Epidermal melanocyte (primary cell): ENCODE measurements at regions not wholly inside any gene's neighbourhood (a gene's known extent, or its start where the extent isn't known, plus 50 kb on each side); places are given as distances from the start of the nearest gene placed in this dataset.

Experiments
- DNase-seq: peaks from one replicate; pipeline ENCODE4 v3.0.0; 2011; ENCODE audit warnings: low spot score; ENCODE audit not compliant: insufficient read length

DNA sequence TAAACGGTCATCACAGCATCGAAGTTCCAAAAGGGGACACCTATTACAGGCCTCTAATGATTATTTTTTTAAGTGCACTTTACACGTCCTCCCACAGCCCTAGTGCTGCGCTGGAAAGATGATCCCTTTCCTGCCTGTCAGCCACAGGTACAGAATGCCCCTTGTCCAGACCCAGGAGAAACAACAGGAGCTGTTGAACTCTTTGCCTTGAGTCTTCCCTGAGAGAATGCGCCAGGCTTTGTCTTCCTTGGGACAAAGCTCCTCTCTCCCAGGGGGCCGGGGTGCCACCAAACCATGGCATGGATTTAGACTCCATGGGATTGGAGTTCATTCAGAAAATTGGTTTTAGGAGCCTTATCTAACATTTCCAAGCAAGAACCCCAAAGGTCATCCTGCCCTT, 319.0 kb upstream of the SOX11 start:
- DNase-seq = no peak

DNA sequence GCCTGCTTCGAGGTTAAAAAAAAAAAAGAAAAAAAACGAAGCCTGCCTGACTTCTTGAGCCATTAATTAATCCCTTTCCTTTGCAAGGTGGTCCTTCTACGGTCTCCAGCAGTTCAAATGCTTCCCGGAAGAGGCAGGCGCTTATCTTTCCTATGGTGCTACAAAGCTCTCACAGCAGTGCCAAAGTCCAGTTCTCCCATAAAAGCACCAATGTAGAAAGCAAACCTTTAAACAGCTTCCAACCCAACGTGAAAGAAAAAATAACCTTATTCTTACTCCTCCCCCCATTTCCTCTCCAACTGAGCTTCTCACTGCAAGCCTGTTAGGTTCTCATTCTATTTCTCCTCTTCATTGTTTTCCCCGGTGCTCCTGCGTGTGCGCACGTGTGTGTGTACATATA, 317.4 kb upstream of the SOX11 start:
- no peak for DNase-seq

DNA sequence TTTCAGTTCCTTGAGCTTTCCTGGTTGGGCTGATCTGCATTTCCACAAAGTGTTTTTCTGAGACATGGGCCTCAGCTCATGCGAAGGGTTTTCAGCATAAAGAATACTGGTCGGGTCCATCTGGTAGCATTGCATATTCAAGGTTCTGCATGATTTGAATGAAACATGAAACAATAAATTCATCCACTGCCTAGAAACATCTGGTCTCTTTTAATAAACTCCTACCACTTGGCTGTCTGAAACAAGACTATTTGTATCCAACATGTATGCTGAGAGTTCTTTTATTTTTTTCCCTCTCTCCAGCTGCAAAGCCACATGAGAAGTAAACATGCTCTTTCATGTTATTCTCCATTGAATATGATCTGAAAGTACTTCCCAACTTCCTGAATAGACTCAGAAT, 314.9 kb upstream of the SOX11 start:
- DNase-seq = no peak

DNA sequence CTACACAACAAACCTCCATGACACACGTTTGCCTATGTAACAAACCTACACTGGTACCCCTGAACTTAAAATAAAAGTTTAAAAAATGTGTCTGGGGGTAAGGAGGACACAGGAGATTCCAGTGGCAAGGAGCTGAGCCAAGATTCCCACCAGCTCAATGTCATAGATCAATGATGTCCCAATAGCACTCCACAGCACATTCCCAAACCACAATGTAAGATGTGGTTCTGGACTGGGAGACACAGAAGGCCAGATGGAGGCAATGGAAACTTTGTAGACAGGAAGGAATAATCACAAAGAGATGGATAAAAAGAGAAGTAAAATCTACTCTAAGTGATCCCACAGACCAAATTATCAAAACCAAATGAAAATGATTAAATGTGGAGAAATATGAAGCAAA, 312.4 kb upstream of the SOX11 start:
- no peak for DNase-seq

DNA sequence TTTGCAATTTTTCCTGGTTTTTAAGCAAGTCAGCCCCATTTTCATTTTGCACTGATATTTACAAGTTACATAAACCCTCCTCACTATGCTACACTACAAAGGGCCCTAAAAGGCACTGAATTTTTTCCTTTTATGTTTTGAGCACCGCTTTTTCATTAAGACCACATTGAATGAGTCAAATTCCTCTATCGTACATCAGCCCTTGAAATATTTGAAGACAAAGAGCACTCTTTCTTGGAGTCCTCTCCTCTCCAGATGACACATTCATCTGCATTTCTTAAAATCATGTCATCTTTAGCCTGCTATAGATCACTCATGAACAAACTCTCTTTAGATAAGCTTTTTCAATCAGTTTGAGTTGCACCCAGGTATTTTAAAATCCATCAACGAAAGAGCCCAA, 306.6 kb upstream of the SOX11 start:
- no peak for DNase-seq

DNA sequence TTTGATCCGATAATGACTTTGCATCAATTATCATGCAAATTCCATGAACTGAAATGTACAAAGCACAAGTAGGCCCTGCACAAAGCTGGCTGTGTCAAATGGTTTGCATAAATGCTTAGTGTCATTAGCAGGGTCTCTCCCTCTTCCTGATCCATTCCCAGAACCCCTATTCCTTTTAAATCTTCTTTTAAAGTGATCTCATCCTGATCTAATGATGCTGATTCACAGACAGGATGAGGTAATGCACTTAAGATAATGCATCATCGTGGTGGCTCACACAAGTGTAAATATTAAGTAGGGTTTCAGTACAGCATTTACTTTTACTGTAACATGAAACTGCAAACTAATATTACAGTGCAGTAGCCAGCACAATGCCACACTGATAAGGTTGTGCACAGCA, 304.8 kb upstream of the SOX11 start:
- DNase-seq = no peak

DNA sequence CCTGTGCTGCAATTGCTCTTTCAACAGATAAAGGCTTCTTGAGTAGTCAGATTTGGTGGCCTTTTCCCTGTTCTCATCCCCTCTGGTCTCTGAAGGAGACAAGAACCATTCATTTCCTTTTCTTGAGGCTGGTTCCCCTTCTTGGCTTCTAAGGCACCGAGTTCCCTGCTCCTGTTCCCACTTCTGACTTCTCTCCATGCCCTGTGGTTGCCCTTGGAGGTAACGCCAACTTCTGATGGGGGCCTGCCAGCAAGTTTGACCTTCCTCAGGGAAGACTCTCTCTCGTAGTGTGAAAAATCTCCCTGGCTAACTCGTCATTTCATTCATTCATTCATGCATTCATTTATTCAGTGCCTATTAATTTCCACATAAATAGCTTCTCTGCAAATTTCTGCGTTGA, 302.4 kb upstream of the SOX11 start:
- no peak for DNase-seq

DNA sequence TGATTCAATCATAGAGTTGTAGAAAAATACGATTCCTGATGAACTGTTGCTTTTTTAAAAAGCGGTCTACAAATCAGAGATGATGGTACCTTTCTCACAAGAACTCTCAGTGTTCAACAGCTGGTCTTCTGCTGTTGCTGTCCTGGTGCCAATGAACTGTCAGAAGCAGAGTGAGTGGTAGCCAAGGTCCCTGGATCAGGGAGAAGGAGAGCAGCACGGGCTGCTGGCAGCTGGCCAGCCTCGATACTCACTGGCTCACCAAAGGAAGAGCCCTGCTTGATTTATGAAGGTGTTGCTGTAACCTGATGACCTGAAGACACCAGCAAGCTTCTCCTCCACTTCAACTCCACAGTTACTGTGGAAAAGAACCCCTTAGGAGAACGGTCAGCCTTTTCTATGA, 300.8 kb upstream of the SOX11 start:
- no peak for DNase-seq

DNA sequence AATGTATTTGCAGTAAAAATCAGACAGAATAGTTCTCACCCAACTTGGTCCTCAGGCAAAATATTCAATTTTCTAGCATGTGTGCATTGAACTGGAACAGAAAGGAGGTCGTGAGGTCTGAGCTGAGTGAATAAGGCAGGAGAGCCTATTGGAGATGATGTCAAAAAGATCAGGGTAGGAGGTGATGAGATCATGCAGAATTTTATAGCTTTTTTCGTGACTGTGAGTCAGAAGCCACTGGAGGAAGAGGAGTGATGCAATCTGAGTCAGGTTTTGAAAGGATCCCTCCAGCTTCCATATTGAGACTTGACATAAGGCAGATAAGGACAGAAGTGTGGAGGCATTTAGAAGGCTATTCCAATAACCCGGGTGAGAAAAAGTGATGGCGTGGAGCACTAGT, 299.5 kb upstream of the SOX11 start:
- DNase-seq = no peak

DNA sequence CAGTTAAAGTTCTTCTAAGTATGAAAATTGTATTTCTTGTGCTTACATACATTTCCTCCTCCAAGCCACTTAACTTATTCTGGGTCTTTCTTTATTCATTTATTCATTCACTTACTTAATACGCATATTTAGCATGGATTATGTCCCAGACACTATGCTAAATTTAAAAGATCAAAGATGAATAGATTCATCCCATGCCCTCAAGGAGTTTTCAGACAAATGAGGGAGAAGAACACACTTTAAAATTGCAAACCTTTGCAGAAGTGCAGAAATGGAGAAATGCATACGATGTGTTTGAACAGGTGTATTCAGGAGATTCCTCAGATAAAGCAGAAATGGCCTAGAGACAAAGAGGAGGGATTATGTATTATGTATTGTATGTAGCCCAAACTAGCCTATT, 298.7 kb upstream of the SOX11 start:
- no peak for DNase-seq

DNA sequence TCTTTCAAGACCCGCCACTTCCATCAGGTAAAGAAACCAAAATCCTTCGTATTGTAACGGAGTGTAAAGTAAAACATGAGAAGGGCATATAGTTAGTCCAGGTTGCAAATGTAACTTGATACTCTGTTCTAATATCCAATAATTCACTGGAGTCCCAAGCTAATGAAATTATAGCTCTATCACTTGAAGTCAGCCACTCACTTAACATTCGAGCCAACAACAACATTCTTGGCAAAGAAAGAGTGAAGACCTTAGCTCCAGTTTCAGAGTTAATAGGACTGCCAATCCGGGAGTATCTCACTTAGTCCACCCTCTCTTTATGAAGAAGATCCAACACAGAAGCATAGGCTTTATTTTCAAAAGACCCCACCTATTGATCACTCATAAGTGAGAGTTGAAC, 298.0 kb upstream of the SOX11 start:
- no peak for DNase-seq

DNA sequence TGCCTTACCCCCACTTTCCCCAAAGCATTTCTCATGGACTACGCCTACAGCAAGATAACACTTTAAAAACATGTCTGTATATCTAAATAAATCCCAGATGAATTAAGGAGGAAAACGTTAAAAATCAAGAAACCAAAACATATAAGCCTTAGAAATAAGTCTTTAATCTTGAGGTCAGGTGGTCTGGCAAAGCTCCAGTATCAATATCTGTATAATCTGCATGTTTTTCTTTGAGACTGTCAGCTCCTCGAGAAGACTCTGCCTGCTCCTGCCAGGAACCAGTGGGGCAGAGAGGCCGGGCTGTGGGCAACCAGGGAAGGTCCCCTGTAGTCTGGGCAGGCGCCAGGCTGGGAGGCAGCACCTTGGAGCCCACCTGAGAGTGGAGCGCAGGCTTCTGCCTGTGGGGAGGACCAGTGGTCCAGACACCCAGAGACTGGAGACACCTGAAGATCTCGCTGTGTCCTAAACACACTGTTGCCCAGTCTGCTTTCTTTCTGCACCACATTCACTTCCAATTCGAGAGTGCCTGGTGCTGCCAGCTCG, 291.0 kb upstream of the SOX11 start:
- DNase-seq = no peak

DNA sequence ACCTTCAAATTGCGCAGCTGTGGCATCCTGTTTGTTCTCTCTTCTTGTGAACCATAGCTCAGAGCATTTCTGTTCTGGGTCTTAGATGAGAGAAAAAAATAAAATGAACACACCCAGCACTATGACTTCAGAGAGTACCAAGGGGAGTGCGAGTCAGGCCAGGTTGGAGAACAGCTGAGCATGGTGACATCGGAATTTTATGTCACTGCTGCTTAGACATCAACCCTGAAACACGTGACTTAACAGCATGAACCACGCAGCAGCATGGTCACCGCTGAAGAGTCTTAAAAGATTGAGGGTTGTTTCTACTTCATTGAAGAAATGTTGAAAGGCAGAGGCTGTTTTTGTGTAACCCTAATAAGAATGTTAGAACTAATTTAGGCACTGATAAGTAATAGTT, 288.8 kb upstream of the SOX11 start:
- DNase-seq = no peak

DNA sequence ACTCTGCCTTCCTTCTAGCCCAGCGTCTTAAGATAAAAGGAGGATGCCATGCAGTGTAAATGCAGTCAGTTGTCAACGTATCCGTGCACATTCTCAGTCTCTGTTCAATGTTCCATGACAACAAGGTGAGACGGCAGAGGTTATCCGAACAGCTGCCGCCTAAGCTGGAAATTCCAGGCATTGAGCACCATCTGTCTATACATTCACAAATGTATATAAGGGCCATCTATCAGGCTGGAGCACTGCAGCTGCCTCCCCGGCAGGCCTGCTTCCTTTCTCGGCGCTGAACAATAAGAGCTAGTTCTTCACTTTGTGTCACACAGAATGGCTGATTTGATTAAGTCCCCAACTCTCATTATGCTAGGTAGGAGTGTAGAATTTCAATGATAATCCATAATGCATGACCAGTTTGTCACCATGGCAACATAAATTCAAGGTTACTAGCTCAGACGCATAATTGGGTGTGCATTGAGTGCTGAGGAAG, 282.2 kb upstream of the SOX11 start:
- no peak for DNase-seq

DNA sequence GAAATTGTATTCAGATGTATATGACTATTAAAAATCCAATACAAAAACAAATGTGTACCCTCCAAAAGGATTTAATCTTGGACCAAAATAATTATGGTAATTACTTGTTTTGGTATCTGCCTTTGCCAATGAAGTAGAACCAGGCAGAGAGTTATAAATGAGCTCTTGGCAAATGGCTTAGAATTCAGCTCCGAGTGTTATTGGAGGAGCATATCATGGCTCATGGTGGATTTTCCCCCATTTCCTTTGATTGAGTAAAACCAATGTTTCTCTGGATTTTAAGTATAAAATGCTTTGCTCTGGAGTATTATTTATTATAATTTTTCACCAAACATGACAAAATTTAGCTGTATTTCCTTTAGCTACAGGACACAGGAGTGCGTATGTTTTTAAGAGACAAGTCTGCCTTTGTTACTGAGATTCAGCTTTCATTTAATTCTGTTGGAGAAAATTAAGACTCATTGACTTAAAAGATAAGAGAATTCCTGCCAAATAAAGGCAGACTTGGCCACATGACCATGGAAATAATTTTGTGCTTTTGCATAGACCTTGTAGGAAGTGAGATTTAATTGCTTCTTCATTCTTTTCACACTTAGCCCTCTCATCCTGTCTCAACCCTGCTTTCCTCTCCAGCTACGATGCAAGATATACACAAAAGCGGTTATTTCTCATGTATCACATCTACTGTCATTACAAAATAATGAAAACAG, 281.0 kb upstream of the SOX11 start:
- DNase-seq = no peak

DNA sequence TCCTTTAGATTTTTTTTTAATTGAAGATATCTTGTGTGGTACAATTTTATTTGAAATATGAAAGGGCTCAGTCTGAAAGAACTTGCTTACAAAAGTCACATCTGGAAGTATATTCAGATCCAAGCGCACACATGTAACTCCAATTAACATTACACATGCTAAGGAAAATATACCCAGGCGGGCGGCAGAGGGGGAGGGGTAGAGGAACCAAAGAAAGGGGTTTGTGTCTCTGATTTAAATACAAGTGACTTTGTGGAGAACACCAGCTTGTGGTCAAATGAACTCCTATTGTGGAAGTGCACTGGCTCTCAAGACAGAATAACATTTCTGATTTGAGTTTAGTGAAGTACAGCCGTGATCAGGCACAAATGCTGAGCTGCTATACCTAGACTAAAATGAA, 280.2 kb upstream of the SOX11 start:
- no peak for DNase-seq

DNA sequence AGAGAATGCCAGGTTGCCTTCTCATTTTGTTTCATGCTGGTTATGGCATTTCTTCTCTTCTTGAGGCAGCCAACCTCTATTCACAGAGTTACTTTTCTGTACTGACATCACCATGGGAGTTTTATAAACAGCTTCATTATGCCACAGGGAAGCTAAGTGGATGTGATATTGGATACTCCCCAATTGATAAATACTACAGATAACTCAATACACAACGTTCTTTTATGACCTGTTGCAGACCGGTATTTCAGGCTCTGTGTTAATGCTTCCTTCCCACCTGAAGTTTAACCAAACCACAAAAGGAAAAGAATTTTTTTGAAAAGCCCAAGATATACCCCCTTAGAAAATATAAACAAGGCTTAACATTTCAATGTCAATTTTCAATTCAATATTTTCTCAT, 258.3 kb upstream of the SOX11 start:
- DNase-seq = no peak

DNA sequence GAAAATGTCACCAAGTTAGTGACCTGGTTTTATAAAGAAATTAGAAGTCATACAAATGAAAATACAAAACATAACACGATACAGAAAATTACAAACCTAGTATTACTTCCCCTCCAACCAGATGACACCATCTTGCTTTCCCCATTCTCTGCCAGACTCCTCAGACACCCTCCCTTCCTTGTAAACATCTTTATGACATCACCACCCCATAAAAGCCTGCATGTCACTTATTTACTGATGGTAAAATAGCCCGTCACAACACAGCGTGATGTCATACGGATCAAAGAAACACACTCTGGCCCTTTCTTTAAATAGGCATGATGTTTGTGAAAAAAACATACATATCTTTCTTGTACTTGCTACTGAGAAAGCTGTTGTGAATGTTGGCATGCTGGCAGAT, 254.8 kb upstream of the SOX11 start:
- DNase-seq = no peak

DNA sequence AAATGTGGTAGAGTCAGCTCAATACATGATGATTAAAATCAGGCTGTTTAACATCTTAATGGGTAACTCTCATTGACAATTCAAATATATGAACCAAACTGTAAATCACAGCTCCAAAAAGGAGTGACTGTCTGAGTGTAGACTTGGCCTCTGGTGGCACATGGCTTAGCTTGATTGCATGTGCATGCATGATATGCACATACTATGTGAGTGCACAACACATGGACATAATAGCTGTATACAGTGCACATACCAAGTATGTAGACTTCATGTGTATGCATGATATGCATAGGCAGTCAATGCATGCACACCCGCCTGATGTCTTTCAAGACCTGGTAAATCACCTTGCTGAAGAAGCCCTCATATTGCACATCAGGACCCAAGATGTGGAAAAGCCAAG, 252.0 kb upstream of the SOX11 start:
- no peak for DNase-seq

DNA sequence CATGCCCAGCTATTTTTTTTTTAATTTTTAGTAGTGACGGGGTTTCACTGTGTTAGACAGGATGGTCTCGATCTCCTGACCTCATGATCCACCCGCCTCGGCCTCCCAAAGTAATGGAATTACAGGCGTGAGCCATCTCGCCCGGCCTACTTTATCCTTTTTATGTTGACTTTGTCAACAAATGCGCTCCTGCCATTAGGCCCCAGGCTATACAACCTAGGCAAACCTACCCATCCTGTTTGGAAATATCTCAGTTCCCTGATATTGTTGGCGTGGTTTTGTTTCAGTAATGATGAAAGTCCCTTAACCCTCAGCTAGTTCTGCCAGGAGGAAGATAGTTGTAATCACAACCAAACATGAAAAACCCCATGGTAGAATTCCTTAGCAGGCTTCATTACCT, 249.4 kb upstream of the SOX11 start:
- DNase-seq = no peak

DNA sequence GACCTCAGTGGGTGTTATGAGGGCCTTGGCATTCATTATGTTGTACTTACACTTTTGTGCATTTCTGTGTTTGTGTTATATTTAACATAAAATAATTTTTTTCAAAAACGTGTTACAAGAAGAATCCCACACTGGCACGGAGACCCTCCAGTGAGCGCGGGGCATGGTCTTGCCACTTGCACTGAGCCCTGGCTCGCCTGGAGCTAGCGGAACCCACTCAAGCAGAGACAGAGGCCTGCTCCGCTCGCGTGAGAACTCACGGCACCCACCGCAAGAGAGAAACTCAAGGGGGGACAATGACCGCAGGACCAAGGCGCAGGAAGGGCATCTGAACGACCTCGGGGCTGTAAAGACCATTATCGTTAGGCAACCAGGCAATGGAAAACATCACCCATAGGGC, 248.0 kb upstream of the SOX11 start:
- DNase-seq = no peak

DNA sequence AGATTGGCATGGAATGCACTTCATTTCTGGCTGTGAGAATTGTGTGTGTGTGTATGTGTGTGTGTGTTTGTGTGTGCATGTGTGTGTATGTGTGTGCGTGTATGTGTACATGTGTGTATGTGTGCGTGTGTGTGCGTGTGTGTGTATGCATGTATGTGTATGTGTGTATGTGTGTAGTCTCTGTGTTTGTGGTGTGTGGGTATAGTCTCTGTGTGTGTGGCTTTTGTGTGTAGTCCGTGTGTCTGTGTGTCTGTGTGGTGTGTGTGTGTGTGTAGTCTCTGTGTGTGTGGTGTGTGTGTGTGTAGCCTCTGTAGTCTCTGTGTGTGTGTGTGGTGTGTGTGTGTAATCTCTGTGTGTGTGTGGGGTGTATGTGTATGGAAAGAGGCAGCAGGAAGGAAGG, 247.3 kb upstream of the SOX11 start:
- DNase-seq = no peak

DNA sequence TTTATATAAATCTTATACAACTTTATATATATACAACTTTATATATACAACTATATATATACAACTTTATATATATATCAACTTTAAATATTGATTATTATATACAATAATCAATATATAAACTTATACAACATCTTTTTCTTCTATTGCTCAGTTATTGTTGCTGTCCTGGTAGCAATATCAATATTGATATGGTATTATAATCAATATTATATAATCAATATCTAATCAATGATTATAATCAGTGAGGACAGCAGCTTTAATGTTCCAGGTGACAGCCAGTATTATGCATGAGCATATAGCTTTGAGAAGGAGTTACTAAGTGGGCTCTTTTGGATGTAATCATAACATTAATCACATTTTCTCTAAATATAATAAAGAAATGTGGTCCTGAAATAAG, 242.3 kb upstream of the SOX11 start:
- DNase-seq = no peak
